PC-3 (cell line): ENCODE measurements at regions not wholly inside any gene's neighbourhood (a gene's known extent, or its start where the extent isn't known, plus 50 kb on each side); places are given as distances from the start of the nearest gene placed in this dataset.

Source experiments
- EZH2 ChIP-seq: fragments of 300-600 bp; sonication (generic); IDR thresholded peaks from one replicate; pipeline ENCODE4 v1.6.1; 2017; ENCODE audit warnings: antibody characterized with exemption, mild to moderate bottlenecking, low read length; ENCODE audit not compliant: unreplicated experiment
- EZH2phosphoT487 ChIP-seq: fragments of 300-600 bp; sonication (generic); IDR thresholded peaks from 2 replicates; pipeline ENCODE4 v1.6.1; 2018; ENCODE audit warnings: mild to moderate bottlenecking, antibody characterized with exemption, low read length, borderline replicate concordance
- TF ChIP-seq, protein P1 (sequence below): fragments of 300-600 bp; sonication (generic); conservative IDR thresholded peaks from 2 replicates; pipeline ENCODE4 v1.5.1; 2017; ENCODE audit warnings: antibody characterized with exemption, low read depth, mild to moderate bottlenecking, low read length

DNA sequence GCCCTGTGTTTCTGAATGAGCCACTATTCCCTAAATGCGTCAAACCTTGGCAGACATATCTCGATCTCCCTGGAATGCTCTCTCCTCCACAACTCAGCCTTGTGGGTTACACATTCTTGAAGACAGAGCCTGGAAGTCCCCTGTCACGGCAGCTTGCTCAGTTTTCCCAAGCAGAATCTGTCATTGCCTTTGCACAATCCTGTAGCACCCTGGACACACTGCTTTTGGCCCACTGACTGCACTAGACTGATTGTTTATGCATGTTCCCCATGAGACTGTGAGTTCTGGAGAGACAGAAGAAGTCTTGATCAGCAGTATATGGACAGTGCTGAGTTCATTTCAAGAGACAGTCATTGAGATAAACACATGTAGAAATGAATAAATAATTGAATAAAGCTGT is 406.7 kb downstream of the CD83 start:
- TF ChIP-seq, protein P1, sequence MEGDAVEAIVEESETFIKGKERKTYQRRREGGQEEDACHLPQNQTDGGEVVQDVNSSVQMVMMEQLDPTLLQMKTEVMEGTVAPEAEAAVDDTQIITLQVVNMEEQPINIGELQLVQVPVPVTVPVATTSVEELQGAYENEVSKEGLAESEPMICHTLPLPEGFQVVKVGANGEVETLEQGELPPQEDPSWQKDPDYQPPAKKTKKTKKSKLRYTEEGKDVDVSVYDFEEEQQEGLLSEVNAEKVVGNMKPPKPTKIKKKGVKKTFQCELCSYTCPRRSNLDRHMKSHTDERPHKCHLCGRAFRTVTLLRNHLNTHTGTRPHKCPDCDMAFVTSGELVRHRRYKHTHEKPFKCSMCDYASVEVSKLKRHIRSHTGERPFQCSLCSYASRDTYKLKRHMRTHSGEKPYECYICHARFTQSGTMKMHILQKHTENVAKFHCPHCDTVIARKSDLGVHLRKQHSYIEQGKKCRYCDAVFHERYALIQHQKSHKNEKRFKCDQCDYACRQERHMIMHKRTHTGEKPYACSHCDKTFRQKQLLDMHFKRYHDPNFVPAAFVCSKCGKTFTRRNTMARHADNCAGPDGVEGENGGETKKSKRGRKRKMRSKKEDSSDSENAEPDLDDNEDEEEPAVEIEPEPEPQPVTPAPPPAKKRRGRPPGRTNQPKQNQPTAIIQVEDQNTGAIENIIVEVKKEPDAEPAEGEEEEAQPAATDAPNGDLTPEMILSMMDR, result no peak
- TF ChIP-seq EZH2phosphoT487 (no peak), EZH2 (no peak)
